ENCODE measurements at regions not wholly inside any gene's neighbourhood (a gene's known extent, or its start where the extent isn't known, plus 50 kb on each side); places are given as distances from the start of the nearest gene placed in this dataset.
"Not testable (repeated sequence)": the region's sequence is repeated elsewhere in the genome, so short reads cannot be mapped to it uniquely, and the experiment has no call there.

GRCh38 chr3:18188491-18188890 is 236.6 kb downstream of the SATB1 start:
- no peak for DNase-seq

- DNase-seq: no peak
These were observed 239.5 kb downstream of the SATB1 start for GRCh38 chr3:18185624-18186023.

GRCh38 chr3:18182923-18183322 is 242.2 kb downstream of the SATB1 start:
- DNase-seq: not testable (repeated sequence)

- DNase-seq: no peak
These were observed 245.6 kb downstream of the SATB1 start for GRCh38 chr3:18179521-18179920.

- DNase-seq: no peak
These were observed 247.9 kb downstream of the SATB1 start for GRCh38 chr3:18177271-18177670.

- DNase-seq: not testable (repeated sequence)
These were observed 251.2 kb downstream of the SATB1 start for GRCh38 chr3:18173891-18174290.

- DNase-seq: no peak
These were observed 265.5 kb downstream of the SATB1 start for GRCh38 chr3:18159681-18160080.

- peak in 1 of 2 donors; percentile 39 for DNase-seq
These were observed 271.5 kb downstream of the SATB1 start for GRCh38 chr3:18153571-18154173.

- no peak for DNase-seq
These were observed 273.9 kb downstream of the SATB1 start for GRCh38 chr3:18151199-18151598.

GRCh38 chr3:18149935-18150334 is 275.2 kb downstream of the SATB1 start:
- DNase-seq: no peak

- DNase-seq: no peak
These were observed 275.8 kb downstream of the SATB1 start for GRCh38 chr3:18149386-18149785.

- DNase-seq: no peak
These were observed 280.6 kb downstream of the SATB1 start for GRCh38 chr3:18144571-18144970.

GRCh38 chr3:18143258-18143780 is 281.8 kb downstream of the SATB1 start:
- no peak for DNase-seq

- no peak for DNase-seq
These were observed 287.2 kb downstream of the SATB1 start for GRCh38 chr3:18137958-18138357.

GRCh38 chr3:18135060-18135814 is 289.9 kb downstream of the SATB1 start:
- DNase-seq: no peak

- peak in 1 of 2 donors; percentile 31 for DNase-seq
These were observed 290.6 kb downstream of the SATB1 start for GRCh38 chr3:18134386-18135059.

GRCh38 chr3:18132991-18133390 is 292.1 kb downstream of the SATB1 start:
- no peak for DNase-seq

- DNase-seq: no peak
These were observed 297.1 kb downstream of the SATB1 start for GRCh38 chr3:18127859-18128681.

GRCh38 chr3:18127174-18127858 is 297.8 kb downstream of the SATB1 start:
- peak in 1 of 2 donors; percentile 90 for DNase-seq

GRCh38 chr3:18126772-18127171 is 298.4 kb downstream of the SATB1 start:
- DNase-seq: no peak

GRCh38 chr3:18124501-18124900 is 300.6 kb downstream of the SATB1 start:
- no peak for DNase-seq

- DNase-seq: no peak
These were observed 302.9 kb downstream of the SATB1 start for GRCh38 chr3:18122264-18122663.

Data from bone marrow (tissue), 2 donors.